GM21528 (cell line): ENCODE measurements at regions not wholly inside any gene's neighbourhood (a gene's known extent, or its start where the extent isn't known, plus 50 kb on each side); places are given as distances from the start of the nearest gene placed in this dataset.
"Not testable (repeated sequence)": the region's sequence is repeated elsewhere in the genome, so short reads cannot be mapped to it uniquely, and the experiment has no call there.

Source experiments
- ATAC-seq: cut with Tn5 transposase; IDR thresholded peaks from one replicate; pipeline ENCODE4 v1.9.1; 2021; ENCODE audit warnings: mild to moderate bottlenecking, moderate library complexity; ENCODE audit not compliant: unreplicated experiment, low FRiP score

- no peak for ATAC-seq
Measured at GRCh38 chr6:163886428-163886827, 471.9 kb downstream of the QKI start.

- no peak for ATAC-seq
Measured at GRCh38 chr6:163883984-163884383, 469.5 kb downstream of the QKI start.

- ATAC-seq = no peak
Measured at GRCh38 chr6:163878698-163879097, 464.2 kb downstream of the QKI start.

DNA sequence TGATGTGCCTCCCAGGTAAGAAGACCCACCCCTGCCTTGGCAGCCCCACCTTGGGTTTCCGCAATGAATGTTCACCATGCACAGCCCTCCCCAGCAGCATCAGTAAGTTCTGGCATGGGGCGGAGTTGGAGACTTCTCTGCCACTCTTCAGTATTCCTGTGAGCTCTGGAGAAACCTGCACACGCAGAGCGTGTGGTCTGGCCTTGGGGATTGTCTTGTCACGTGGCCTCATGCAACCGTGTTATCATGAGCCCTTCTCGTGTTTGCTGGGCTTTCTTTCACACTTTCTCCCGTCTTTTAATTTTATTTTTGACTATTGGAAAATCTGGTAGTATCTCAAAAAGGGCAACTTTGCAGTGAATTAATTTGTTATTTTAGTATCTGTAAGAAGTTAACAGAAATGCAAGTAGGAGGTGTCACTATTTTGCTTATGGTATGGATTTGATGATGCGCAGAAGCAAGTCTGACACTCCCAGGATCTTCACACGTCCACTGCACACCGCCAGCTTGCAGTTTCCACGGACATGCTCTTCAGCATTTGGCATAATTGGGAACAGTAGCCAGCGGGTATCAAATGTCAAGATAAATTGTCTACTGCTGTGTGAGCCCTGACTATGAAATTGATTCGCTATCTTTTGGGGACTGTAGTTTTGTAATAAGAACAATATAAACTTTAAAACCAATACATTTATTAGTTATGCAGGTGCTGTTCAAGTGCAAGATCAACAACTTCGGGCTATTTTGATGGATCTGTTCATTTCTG lies 463.5 kb downstream of the QKI start:
- no peak for ATAC-seq

GRCh38 chr6:163876391-163876790 lies 461.9 kb downstream of the QKI start:
- no peak for ATAC-seq

GRCh38 chr6:163874784-163875183 lies 460.3 kb downstream of the QKI start:
- no peak for ATAC-seq

DNA sequence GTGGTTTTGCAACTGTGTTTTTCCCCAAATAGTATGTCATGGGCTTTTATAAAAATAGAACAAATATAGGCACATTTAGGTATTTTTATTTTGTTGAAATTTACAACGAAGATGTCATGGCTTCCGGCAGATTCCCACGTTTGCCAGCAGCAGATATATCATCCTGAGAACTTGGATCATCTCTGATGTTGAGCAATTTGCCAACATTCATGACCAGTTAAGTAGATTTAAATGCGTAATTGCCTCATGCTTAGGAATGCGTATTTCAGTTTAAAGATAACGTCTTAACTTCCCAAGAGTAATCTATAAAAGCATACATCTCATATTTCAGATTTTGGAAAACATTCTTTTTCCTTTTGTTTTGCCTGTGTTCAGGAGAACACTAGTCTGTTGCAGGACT lies 457.8 kb downstream of the QKI start:
- no peak for ATAC-seq

GRCh38 chr6:163871616-163872015 lies 457.1 kb downstream of the QKI start:
- ATAC-seq = no peak

DNA sequence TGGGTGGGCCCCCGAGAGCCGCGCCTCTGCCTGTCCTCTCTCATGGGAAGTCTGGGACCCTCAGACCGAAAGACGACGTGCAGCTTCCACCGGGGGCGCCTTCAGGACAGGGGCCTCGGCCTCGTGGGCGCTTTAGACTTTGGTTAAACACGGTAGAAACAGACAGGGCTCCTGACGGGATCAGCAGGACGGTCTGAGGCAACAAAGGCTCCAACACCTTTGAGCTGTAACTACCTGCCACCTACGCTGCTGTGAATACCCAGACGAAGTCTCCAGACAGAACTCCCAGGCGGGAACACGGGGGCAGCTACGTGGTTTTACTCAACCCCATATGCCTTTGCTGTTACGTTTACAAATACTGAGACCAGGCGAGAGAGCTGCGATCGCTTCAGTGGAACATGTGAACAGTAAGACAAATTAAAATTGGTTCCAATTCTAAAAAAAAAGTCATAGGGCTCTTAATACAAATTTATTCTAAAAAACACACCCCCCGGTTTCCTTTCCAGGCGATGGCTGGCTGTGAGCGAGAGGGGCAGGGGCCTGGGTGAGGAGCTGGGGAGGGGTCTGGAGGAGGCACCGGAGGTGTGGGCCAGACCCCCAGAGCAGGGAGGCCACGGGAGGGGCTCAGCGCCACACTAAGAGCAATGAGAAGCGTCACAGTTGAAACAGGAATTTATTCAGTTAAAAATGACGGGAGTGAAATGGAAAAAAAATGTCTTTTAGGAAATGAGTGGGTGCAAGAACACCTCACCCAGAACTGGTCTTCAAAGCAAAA lies 453.2 kb downstream of the QKI start:
- ATAC-seq = no peak

GRCh38 chr6:163866192-163866591 lies 451.7 kb downstream of the QKI start:
- ATAC-seq = no peak

DNA sequence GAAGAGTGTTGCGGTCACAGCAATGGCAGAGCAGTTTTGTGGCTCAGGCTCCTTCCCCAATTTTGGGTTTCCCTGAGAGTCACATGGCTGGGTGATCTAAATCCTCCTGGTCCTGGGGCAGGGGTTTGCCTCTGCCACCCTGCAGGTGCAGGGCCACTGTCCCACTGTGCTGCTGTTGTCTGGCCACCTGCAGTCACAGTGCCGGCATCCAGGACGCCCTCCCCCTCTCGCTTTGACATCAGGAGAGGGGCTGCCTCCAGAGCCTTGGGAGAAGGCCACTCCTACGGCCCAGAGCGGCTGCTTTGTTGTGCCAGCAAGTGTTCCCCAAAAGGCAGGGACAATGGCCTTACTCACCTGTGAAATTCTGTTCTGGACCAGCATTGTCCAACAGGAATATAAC lies 449.0 kb downstream of the QKI start:
- no peak for ATAC-seq

- no peak for ATAC-seq
Measured at GRCh38 chr6:163862701-163863100, 448.2 kb downstream of the QKI start.

DNA sequence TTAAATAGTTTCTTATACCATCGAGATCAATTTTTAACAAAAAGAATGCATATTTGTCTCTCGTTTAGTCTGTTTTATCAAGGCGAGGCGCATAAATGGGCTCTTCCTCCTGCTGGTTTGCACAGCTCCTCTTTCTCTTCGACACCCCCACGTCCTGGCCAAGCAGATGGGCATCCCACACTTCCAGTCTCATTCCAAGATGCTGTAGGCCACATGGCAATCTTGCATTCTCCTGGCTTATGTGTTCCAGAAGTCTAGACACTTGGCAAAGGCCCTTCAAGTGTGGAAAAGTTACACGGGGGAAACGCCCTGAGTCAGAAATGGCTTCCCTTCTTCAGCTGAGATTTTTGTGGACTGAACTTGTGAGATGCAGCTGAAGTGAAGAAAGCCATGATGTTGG lies 447.1 kb downstream of the QKI start:
- no peak for ATAC-seq

GRCh38 chr6:163860287-163861081 lies 446.0 kb downstream of the QKI start:
- no peak for ATAC-seq

- not testable (repeated sequence) for ATAC-seq
Measured at GRCh38 chr6:163858870-163859269, 444.4 kb downstream of the QKI start.

DNA sequence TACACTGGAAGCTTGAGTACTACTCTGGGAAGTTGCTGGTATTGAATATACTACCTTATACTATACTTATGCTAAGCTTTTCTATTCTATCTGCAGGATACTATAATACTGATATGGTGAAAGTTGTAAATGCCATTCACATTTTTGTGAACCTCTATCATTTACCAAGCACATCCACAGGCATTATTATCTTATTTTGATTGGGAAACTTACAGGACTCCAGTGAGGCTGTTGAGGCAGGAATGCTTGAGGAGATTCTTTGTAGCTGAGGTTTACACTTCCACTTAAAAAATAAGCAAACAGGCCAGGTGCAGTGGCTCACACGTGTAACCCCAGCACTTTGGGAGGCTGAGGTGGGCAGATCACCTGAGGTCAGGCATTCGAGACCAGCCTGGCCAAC lies 442.9 kb downstream of the QKI start:
- no peak for ATAC-seq

GRCh38 chr6:163850874-163851273 lies 436.4 kb downstream of the QKI start:
- ATAC-seq = no peak

GRCh38 chr6:163844761-163845160 lies 430.2 kb downstream of the QKI start:
- no peak for ATAC-seq

- no peak for ATAC-seq
Measured at GRCh38 chr6:163844357-163844756, 429.8 kb downstream of the QKI start.

DNA sequence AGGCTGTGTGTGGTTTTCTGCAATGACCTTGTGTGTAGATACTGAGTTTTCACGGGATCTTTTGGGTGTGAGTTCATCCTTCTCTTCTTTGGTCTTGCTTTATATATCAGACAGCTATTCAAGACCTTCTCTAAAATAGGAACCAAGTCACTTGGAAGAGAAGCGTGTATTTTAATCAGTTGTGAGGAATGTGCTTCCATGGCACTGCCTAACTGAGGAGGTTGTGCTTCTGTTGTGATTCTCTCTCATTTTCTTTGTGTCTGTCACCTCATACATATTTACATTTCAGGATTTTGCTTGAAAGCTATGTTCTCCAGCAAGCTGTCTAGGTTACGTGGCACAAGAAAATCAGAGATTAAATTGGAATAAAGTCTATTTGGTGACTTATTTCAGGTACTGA lies 428.7 kb downstream of the QKI start:
- ATAC-seq = no peak

GRCh38 chr6:163842467-163842866 lies 427.9 kb downstream of the QKI start:
- no peak for ATAC-seq
